HepG2 (cell line): ENCODE measurements at regions not wholly inside any gene's neighbourhood (a gene's known extent, or its start where the extent isn't known, plus 50 kb on each side); places are given as distances from the start of the nearest gene placed in this dataset.
A peak's percentile ranks its signal among the peaks of the same experiment; 100 is the strongest.

Source experiments
- CBFB ChIP-seq: sonication (generic); formaldehyde crosslinking; IDR thresholded peaks from 2 replicates; pipeline ENCODE4 v1.4.0; 2020; ENCODE audit warnings: missing genetic modification reagents
- DMTF1 ChIP-seq: sonication (generic); formaldehyde crosslinking; IDR thresholded peaks from 2 replicates; pipeline ENCODE4 v1.4.0; 2020; ENCODE audit warnings: mild to moderate bottlenecking, missing genetic modification reagents
- HNF4A ChIP-seq: sonication (generic); formaldehyde crosslinking; IDR thresholded peaks from 2 replicates; pipeline ENCODE4 v1.4.0; 2020; ENCODE audit warnings: missing genetic modification reagents
- HNF4G ChIP-seq, 2 experiments: sonication (generic) in 1 of 2; formaldehyde crosslinking in 1 of 2; IDR thresholded peaks; 2 replicates each; pipeline versions ENCODE4 v1.4.0 to v1.6.1; 2011 to 2020; ENCODE audit warnings: borderline replicate concordance in 2 of 2, low read depth in 2 of 2, mild to moderate bottlenecking in 2 of 2, low read length in 1 of 2, missing genetic modification reagents in 1 of 2, moderate library complexity in 1 of 2
- HOMEZ ChIP-seq: IDR thresholded peaks from 2 replicates; pipeline ENCODE4 v1.6.1; 2016; ENCODE audit warnings: low read depth
- MAZ ChIP-seq, 2 experiments: sonication (generic) in 1 of 2; formaldehyde crosslinking in 1 of 2; IDR thresholded peaks; 2 replicates each; pipeline versions ENCODE4 v1.5.0 to v1.6.1; 2012 to 2020; ENCODE audit warnings: low read depth in 2 of 2, mild to moderate bottlenecking in 2 of 2, borderline replicate concordance in 1 of 2, improper control_type of control experiment in 1 of 2, low read length in 1 of 2, missing genetic modification reagents in 1 of 2, moderate library complexity in 1 of 2
- ZKSCAN5 ChIP-seq: sonication (generic); formaldehyde crosslinking; IDR thresholded peaks from 2 replicates; pipeline ENCODE4 v1.5.1; 2020; ENCODE audit warnings: mild to moderate bottlenecking, missing genetic modification reagents
- ZNF709 ChIP-seq: sonication (generic); formaldehyde crosslinking; IDR thresholded peaks from 2 replicates; pipeline ENCODE4 v1.5.0; 2020; ENCODE audit warnings: mild to moderate bottlenecking, missing genetic modification reagents
- TF ChIP-seq, protein P1 (sequence below): sonication (generic); formaldehyde crosslinking; IDR thresholded peaks from 2 replicates; pipeline ENCODE4 v1.4.0; 2020; ENCODE audit warnings: missing genetic modification reagents

- no peak for TF ChIP-seq ZKSCAN5 (CRISPR knock-in tag)
- no peak for TF ChIP-seq DMTF1 (CRISPR knock-in tag)
- 0 out of 2 replicates have a peak, but pooled peaks have one; percentile 10 for TF ChIP-seq HNF4G (IDR thresholded peaks at IDR 0.05; ENCODE audit: borderline replicate concordance, low read depth, low read length)
- TF ChIP-seq HNF4G (CRISPR knock-in tag; IDR thresholded peaks at IDR 0.05; ENCODE audit: borderline replicate concordance, low read depth): no peak
- TF ChIP-seq MAZ (IDR thresholded peaks at IDR 0.05; ENCODE audit: borderline replicate concordance, low read depth, low read length): no peak
- no peak for TF ChIP-seq MAZ (CRISPR knock-in tag; IDR thresholded peaks at IDR 0.05; ENCODE audit: low read depth)
- TF ChIP-seq, protein P1, sequence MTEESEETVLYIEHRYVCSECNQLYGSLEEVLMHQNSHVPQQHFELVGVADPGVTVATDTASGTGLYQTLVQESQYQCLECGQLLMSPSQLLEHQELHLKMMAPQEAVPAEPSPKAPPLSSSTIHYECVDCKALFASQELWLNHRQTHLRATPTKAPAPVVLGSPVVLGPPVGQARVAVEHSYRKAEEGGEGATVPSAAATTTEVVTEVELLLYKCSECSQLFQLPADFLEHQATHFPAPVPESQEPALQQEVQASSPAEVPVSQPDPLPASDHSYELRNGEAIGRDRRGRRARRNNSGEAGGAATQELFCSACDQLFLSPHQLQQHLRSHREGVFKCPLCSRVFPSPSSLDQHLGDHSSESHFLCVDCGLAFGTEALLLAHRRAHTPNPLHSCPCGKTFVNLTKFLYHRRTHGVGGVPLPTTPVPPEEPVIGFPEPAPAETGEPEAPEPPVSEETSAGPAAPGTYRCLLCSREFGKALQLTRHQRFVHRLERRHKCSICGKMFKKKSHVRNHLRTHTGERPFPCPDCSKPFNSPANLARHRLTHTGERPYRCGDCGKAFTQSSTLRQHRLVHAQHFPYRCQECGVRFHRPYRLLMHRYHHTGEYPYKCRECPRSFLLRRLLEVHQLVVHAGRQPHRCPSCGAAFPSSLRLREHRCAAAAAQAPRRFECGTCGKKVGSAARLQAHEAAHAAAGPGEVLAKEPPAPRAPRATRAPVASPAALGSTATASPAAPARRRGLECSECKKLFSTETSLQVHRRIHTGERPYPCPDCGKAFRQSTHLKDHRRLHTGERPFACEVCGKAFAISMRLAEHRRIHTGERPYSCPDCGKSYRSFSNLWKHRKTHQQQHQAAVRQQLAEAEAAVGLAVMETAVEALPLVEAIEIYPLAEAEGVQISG (CRISPR knock-in tag): no peak
- peak; percentile 49 for TF ChIP-seq HNF4A
- no peak for TF ChIP-seq HOMEZ
- TF ChIP-seq ZNF709: no peak
- no peak for TF ChIP-seq CBFB
Measured at GRCh38 chrX:20591246-20591645, 324.5 kb upstream of the RPS6KA3 start (continued).
